Stimulated activated CD8-positive, alpha-beta memory T cell treated with anti-CD3 and anti-CD28 coated beads, Interleukin-4, amount 100 ng/mL, for 4 hours (primary cell): ENCODE measurements at regions not wholly inside any gene's neighbourhood (a gene's known extent, or its start where the extent isn't known, plus 50 kb on each side); places are given as distances from the start of the nearest gene placed in this dataset.

ENCODE experiments used
- DNase-seq, 2 donors: peaks; one replicate each; pipeline ENCODE4 v3.0.0-alpha.2; 2020; ENCODE audit warnings: low read depth in 2 of 2, low spot score in 1 of 2

DNA sequence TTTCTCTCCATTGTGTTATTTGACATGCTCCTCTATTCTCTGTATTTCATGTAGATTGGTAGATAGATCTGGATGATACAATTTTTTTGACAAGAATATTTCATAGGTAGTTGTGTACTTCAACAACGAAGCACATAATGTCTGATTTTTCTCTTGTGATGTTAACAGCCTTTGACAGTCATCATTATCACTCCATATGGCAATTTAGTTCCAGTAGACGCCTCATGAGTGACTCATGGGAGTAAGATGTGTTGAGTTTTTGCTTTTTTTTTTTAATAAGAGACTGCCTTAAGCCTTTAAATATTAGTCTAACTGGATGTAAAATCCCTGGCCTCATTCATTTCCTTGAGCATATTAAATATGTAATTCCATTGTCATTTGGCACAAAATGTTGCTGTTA is 123.5 kb upstream of the ZNF32 start:
- DNase-seq, result no peak

DNA sequence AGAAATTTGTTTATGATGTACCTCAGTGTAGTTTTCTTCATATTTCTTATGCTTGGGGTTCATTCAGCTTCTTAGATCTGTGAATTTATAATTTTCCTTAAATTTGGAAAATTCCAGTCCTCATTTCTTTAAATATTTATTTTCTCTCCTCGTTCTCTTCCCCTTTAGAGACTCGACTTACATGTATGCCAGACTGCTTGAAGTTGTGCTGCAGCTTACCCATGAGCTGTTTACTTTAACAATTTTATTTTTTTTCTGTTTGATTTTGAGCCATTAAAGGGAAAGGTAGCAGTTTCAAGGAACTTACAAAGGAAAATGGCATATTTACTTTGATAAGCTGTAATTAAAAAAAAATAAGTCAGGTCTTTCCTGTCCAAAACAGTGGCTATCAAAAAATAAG is 123.0 kb upstream of the ZNF32 start:
- DNase-seq, result no peak

DNA sequence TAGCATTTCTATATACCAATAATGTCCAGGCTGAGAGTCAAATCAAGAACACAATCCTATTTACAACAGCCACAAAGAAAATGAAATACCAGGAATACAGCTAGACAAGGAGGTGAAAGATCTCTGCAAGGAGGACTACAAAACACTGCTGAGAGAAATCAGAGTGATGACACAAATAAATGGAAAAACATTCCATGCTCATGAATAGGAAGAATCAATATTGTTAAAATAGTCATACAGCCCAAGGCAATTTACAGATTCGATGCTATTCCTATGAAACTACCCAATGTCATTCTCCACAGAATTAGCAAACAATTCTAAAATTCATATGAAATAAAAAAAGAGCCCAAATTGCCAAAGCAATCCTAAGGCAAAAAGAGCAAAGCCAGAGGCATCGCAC is 116.8 kb upstream of the ZNF32 start:
- no peak for DNase-seq

DNA sequence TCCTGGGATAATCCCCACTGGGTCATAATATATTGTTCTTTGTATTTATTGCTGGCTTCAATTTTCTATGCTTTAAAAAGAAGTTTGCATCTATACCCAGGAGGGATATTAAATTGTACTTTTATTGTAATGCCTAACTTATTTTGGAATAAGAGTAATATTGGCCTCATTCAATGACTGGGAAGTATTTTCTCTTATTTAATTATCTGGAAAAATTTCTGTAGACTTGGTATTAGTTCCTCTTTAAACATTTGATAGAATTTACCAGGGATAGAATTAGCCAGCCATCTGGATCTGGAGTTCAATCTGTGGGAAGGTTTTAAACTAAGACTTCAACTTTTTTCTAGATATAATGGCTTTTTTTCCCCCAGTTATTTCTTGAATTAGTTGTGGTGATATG is 115.2 kb upstream of the ZNF32 start:
- DNase-seq, result no peak

DNA sequence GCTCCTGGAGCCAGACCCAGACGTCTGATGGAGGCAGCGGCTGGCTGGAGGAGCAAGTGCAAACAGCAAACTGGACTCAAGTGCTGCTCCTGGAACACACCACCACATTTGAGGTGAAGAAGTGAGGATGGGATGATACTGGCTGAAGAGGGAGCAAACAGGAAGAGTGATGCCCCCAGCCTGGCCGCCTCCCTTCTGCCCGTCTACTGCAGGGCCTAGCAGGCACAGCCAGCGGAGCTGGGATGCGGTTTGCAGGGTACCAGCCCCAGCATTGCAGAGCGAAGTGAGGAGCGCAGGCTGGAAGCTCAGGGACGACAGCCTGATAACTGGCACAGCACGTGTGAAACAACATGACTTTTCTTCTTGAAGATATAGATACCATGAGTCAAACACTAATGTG is 111.8 kb upstream of the ZNF32 start:
- DNase-seq, result no peak

DNA sequence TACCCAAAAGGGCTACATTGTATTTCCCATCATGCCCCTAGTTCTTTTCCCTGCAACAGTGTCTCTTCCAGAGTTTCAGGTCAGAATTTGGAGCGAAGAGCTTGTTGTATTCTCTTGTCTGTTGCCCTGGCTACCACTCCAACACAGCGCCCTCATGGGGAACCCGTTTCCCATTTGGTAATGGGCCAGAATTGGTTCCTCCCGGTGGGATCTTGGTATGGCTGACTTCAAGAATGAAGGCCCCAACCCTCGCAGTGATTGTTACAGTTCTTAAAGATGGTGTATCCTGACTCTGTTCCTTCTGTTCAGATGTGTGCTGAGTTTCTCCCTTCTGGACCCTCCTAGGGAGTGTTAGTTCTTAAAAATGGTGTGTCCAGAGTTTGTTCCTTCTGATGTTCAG is 110.5 kb upstream of the ZNF32 start:
- no peak for DNase-seq

DNA sequence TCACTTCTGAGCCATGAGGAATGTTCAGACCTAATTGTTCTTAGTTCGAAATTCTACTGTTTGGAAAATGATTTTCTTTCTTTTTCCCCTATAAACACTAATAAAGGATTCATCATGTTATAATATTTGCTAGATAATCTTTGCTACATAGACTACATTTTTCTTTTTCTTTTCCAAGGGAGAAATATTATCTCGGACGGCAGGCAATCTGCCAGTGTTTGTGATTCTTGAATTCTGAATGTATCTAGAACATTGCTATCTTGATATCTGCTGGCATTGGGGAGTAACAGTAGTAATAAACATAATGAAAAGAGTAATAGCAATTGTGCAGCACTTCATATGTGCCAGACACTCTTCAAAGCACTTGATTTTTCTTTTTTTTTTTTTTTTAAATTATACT is 107.7 kb upstream of the ZNF32 start:
- no peak for DNase-seq

DNA sequence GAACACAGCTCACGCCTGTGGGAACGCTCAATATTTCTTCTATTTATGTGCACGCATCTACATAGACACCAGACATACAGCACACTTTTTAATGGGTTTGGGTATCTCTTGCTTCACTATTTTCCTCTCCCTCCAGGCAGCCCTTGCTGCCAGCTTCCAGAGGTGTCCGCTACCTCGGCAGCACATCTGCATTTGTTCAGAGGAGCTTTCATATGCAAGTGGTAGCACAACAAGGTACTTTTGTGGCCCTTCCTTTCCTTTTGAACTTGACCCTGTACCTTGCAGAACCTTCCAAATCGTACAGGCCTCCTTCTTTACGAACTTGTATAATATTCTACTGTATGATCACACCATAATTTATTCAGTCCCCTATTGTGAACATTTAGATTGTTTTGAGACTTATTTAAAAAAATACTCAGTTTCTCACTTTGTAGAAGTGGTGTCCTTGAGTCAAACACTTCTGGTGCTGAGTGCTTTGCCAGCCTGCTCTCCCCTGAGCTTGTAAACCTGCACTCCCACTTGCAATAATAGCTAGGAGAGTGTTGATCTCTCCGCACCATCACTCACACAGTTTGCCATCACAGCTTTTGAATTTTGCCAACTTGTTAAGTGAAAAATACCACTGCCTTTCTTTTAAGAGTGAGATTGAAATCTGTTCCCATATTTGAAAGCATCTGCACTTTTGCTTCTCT is 106.0 kb upstream of the ZNF32 start:
- no peak for DNase-seq

DNA sequence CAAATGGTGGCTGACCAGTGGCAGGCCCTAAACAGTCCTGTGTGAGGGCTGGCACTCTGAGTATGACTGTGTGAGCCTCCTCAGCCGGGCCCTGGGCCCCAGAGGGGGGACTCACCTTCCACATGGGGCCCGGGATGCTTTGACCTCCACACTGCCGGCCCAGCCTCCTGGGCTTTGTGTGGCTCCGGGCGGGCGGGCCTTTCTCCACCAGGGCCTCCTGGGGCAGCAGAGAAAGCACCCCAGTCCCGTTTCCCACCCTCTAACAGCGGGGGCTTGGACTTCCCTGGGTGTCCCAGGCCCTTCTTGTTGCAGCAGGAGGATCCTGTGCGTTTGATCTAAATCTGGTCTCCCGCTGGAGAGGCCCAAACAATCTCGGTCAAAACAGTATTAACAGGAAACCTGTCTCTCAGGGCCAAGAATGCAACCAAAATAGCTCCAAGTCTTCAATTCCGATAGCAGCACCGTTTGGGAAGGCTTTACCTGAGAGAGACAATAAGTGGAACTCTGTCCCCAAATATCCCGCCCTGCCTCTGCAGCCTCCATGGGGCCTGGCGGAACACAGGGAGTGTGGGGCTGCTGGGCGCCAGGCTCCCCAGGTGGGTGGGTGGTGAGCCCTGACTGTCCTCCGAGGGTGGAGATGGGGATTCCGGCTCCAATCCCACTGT is 104.8 kb upstream of the ZNF32 start:
- DNase-seq, result no peak

DNA sequence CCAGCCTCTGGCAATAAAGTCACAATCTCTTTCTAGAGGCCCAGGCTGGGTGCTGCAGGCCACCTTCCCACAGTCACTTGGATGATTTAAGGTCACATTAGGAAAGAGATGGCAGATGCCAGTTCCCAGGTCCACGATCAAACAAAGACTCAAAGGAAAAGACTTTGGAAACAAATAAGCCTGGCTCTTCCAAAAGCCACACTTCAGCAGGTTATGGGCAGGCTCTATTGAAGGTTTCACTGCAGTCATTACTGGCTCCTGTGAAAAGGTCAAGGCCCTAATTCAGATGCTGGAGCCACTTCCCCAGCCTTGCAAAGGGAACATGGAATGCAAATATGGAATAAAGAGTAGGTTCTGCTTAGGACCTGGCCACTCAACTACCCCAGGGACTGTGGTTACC is 104.0 kb upstream of the ZNF32 start:
- DNase-seq, result no peak

DNA sequence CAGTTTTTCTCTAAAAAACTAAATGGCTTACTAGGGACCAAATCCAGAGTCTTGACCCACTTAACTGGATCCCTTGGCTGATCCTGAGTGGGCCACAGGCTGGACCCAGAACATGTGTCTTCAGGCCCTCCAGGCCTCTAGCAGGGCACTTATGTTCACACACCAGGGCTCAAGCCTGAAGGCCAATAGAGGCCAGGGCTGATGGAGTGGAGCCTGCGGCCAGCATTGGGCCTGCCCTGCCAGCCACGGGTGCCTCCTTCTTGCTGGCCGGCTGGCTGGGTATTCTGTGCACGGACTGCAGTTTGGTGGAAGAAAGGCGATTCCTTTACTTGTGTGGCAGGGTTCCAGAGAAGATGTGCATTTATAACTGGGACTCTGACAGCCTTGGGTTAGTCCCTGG is 103.0 kb upstream of the ZNF32 start:
- no peak for DNase-seq

DNA sequence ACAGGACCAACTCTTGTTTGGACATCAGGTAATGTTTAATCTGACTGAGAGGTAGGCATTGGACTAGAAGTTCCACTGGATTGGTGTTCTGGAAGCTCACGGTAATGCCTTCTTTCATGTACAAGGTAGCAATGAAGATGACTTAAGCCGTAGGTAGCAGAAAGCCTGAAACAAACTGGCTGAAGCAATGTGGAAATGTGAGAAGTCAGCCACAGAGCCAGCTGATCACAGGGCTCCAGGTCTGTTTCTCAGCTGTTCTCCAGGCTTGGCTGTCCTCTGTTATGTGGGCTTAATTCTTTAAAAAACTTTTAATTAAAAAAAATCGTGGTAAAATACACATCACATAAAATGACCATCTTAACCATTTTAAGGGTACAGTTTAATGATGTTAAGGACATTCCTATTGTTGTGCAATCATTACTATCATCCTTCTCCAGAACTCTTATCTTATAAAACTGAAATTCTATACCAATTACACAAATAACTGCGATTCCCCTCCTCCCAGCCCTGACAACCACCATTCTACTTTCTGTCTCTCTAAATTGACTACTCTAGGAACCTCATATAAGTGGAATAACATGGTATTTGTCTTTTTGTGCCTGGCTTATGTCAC is 101.4 kb upstream of the ZNF32 start:
- DNase-seq, result no peak

DNA sequence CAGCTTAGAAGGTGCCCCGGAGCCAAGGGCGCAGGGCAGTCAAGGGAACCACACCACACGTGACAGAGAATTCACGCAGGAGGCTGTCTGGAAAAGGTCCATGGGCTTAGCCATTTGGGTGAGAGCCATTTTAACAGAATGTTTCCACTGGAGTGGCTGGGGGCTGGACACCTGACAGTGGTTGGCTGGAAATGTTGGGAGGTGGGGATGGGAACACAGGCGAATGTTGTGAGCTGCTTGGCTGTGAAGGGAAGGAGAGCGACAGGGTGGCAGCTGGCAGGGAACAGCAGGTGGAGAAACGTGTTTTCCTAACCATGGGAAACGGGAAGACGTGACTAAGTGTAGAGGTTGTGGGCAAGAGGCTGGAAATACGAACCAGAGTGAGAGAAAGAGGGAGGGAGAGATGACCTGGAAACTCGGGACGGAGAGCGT is 100.5 kb upstream of the ZNF32 start:
- DNase-seq, result no peak

DNA sequence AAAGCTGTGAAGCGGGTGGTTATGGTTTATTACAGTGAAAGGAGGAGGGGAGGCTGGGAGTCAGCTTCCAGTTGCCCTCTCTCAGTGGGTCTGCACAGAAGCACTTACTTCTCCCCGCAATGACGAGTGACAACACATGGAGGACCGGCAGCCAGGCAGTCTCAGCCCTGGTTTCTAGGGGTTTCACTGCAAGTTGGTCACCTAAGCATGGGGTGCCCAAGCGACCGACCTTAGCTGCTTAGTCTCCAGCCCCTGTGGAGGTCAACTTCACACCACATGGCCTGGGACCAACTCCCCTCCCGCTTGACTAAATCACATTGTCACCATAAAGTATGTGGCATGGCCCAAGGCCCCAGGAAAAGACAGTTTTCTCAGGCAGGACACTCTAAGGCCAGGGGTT is 99.9 kb upstream of the ZNF32 start:
- DNase-seq, result no peak

DNA sequence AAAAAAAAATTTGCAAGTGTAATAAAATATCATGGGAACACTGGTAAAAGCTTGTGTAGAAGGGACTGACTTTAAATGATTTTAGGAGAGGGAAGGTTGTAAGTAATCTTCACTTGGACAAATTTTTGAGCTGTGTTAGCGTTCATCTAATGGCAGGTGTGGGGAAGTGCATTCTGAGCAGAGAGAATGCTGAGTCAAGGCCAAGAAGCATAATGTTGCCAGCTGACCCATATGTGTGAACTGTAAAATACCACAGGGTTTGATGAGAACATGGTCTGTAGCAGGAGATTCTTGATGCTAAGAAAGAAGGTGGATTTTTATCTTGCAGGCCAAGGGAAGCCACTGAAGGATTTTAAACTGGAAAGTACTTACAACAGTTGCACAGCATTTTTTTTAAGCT is 98.2 kb upstream of the ZNF32 start:
- DNase-seq, result no peak

DNA sequence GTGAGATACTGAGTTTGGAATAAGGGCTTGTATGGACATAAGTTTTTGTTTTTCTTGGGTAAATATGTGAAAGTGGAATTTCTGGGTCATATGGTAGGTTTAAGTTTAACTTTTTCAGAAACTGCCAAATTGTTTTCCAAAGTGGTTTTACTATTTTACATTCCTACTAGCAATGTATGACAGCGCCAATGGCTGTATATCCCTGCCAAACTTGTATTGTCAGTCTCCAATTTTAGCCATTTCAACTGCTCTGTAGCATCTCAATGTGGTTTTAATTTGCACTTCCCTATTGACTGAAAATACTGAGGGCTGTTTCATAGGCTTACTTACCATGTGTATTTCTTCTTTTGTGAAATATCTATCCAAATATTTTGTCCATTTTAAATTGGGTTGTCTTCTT is 90.5 kb upstream of the ZNF32 start:
- no peak for DNase-seq

DNA sequence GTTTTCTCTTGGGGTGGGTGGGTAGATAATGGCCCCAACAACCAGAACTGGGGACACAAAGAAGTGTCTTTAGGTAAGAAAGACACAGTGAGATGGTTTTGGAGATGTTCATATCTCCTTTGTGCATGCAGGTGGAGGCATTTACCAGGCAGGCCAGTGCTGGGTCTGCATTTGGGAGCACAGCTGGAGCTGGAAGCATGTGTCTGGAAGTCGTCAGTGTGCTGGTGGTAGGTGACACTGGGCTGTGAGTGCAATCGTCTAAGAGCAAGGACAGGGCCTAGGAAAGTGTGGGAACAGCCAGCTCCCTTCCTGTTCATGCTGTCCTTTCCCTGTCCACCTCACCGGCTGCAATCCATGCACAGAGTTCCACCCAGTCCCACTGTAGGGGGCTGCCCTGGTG is 88.3 kb upstream of the ZNF32 start:
- no peak for DNase-seq

DNA sequence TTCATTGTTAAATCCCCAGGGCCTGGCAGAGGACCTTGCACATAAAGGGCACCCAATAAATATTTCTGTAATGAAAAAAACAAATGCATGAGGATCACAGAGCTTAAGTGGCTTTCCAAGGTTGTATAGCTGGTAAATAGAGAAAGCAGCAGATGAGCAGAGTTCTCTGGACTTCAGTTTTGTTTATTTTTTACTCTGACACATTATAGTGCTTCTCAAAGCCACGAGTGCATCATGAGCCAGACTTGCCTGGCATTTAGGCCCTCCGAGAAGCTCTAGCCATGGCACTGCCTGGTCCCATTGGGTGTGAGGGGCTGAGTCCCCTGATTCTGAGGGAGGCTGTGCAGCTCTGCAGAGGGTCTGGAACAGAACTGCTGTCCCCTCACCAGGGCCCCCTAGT is 87.2 kb upstream of the ZNF32 start:
- no peak for DNase-seq

DNA sequence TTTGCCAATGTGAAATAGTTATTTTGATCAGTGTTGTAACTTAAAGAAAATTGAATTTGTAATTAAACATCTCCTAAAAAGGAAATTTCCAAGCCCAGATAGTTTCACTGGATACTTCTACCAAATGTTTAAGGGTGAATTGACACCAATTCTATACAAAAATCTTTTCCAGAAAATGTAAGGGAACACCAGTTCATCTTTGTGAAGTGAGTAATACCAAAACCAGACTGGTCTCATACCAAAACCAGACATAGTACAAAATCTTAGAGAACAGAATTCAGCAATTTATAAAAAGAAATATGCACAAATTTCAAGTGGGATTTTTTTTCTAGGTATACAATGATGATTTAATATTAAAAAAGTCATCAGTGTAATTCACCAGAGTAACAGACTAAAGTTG is 86.0 kb upstream of the ZNF32 start:
- DNase-seq, result no peak

DNA sequence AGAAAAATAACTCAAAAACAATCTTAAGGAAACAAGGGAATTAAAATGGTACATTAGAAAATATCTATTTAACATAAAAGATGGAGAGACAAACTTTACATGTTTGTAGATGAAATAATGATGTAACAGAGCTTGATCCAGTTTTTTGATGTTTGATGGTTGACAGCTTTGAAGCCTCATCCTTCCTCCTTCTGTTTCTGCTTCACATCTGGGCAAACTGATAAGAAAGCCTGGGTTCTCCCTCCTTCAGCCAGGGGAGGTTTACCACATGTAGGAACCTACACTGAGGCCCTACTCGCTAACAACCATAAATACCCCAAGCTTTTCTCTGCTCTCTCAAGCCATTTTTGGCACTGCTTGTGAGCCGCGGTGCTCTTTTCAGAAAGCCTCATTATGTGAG is 82.8 kb upstream of the ZNF32 start:
- no peak for DNase-seq

DNA sequence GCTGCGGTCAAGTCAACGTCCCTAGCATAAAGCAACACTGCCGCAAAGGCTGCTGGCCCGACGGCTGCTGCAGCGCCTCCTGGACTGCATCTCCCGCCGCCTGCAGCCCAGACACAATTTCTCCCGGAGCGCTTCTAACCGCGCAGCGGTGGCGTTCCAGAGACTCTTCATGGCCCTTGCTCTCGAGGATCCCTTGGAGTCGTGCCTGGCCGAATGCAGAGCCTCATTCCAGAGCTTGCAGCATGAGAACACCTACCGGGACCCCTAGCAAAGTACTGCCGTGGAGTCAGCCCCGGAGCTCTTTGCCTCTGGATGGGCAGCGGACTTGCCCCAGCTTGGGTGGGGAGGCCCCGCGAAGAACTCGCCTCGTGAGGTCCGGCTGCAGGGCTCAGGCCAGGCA is 79.7 kb upstream of the ZNF32 start:
- DNase-seq, result no peak

DNA sequence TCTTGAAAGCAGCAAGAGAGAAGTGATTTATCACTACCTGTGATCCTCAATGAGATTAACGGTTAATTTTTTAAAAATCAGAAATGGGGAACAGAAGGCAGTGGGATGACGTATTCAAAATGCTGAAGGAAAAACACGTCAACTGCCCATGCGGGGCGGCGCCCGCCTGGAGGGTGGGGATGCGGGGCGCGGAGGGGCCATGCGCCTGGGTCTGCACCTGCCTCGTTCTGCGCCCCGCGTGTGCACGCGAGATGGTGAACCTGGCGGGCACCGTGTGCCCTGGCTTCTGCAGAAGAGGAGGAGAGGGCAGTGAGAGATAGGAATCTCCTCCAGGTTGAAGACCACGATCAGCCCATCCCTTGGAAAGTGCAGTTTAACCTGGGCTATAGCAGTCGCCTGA is 79.3 kb upstream of the ZNF32 start:
- no peak for DNase-seq

DNA sequence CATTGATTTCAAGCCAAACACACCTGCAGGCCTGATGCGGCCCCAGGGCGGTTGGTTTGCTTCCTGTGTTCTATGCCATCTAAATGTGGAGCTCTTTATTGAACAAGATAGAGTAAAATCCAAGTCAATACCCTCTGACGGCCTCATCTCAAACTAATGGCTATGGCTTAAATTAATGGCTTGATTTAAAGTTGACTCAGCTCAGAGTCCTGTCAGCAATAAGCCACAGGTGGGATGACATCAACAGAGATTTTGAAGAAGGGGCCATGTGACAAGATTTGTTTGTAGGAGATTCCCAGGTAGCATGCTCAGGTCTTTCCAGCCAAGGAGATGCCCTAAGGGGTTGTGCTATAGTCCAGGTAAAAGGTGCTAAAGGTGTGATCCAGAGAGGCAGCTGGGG is 66.7 kb upstream of the ZNF32 start:
- DNase-seq, result no peak
